GM21825 (cell line): ENCODE measurements at regions not wholly inside any gene's neighbourhood (a gene's known extent, or its start where the extent isn't known, plus 50 kb on each side); places are given as distances from the start of the nearest gene placed in this dataset.

Experiments used
- ATAC-seq: cut with Tn5 transposase; IDR thresholded peaks from one replicate; pipeline ENCODE4 v1.9.1; 2021; ENCODE audit warnings: mild to moderate bottlenecking, moderate library complexity; ENCODE audit not compliant: unreplicated experiment

- no peak for ATAC-seq
Measured at GRCh38 chr18:46405832-46406538, 251.0 kb downstream of the LOXHD1 start.

GRCh38 chr18:46406539-46406932 is 250.5 kb downstream of the LOXHD1 start:
- no peak for ATAC-seq

- no peak for ATAC-seq
Measured at GRCh38 chr18:46407486-46408166, 249.4 kb downstream of the LOXHD1 start.

GRCh38 chr18:46408334-46408987 is 248.6 kb downstream of the LOXHD1 start:
- no peak for ATAC-seq

GRCh38 chr18:46411191-46411828 is 245.7 kb downstream of the LOXHD1 start:
- no peak for ATAC-seq

GRCh38 chr18:46411867-46412690 is 244.9 kb downstream of the LOXHD1 start:
- ATAC-seq: no peak

GRCh38 chr18:46412916-46413315 is 244.1 kb downstream of the LOXHD1 start:
- no peak for ATAC-seq

GRCh38 chr18:46413684-46414083 is 243.3 kb downstream of the LOXHD1 start:
- ATAC-seq: no peak

- ATAC-seq: no peak
Measured at GRCh38 chr18:46414863-46415262, 242.2 kb downstream of the LOXHD1 start.

GRCh38 chr18:46415532-46416252 is 241.3 kb downstream of the LOXHD1 start:
- ATAC-seq: no peak

GRCh38 chr18:46416706-46417638 is 240.0 kb downstream of the LOXHD1 start:
- ATAC-seq: peak; percentile 72

- no peak for ATAC-seq
Measured at GRCh38 chr18:46418663-46419260, 238.3 kb downstream of the LOXHD1 start.

GRCh38 chr18:46419391-46420141 is 237.5 kb downstream of the LOXHD1 start:
- ATAC-seq: no peak

- no peak for ATAC-seq
Measured at GRCh38 chr18:46421973-46422551, 235.0 kb downstream of the LOXHD1 start.

GRCh38 chr18:46422552-46423055 is 234.4 kb downstream of the LOXHD1 start:
- ATAC-seq: no peak

- no peak for ATAC-seq
Measured at GRCh38 chr18:46423226-46423805, 233.7 kb downstream of the LOXHD1 start.

- no peak for ATAC-seq
Measured at GRCh38 chr18:46424898-46425297, 232.1 kb downstream of the LOXHD1 start.
